Esophagus muscularis mucosa (tissue), 4 donors: ENCODE measurements at regions not wholly inside any gene's neighbourhood (a gene's known extent, or its start where the extent isn't known, plus 50 kb on each side); places are given as distances from the start of the nearest gene placed in this dataset.

ENCODE experiments used
- DNase-seq: peaks from one replicate; pipeline ENCODE4 v3.0.0-alpha.2; 2017; ENCODE audit errors: extremely low spot score
- H3K27ac ChIP-seq, 4 donors: fragments of 200-600 bp; sonication (generic); replicated peaks in 1 of 4; 1 replicate in 3 of 4; 2 replicates in 1 of 4; pipeline ENCODE4 v1.5.1; 2016 to 2019; ENCODE audit warnings: mild to moderate bottlenecking in 1 of 4
- H3K27me3 ChIP-seq, 4 donors: fragments of 200-600 bp; sonication (generic); one replicate each; pipeline versions ENCODE4 v1.5.1 to v1.6.0; 2016 to 2019
- H3K36me3 ChIP-seq, 4 donors: fragments of 200-600 bp; sonication (generic); one replicate each; pipeline ENCODE4 v1.5.1; 2016 to 2019
- H3K4me1 ChIP-seq, 4 donors: fragments of 200-600 bp; sonication (generic); one replicate each; pipeline ENCODE4 v1.5.1; 2016 to 2019
- H3K4me3 ChIP-seq, 4 donors: fragments of 200-600 bp; sonication (generic); 1 replicate in 2 of 4; 2 replicates in 2 of 4; pipeline ENCODE4 v1.5.1; 2016 to 2019; ENCODE audit warnings: mild to moderate bottlenecking in 4 of 4, moderate library complexity in 1 of 4
- H3K9me3 ChIP-seq, 4 donors: fragments of 200-600 bp; sonication (generic); 1 replicate in 3 of 4; 2 replicates in 1 of 4; pipeline ENCODE4 v1.5.1; 2016 to 2019
- EP300 ChIP-seq: sonication (generic); formaldehyde crosslinking; IDR thresholded peaks from one replicate; pipeline ENCODE4 v1.6.1; 2017; ENCODE audit warnings: antibody characterized with exemption
- POLR2A ChIP-seq: fragments of 450-650 bp; IDR thresholded peaks from one replicate; pipeline ENCODE4 v1.6.1; 2017; ENCODE audit warnings: antibody characterized with exemption, moderate library complexity, mild to moderate bottlenecking, low read depth
- POLR2AphosphoS5 ChIP-seq, 2 donors: sonication (generic); formaldehyde crosslinking; IDR thresholded peaks; one replicate each; pipeline ENCODE4 v1.6.1; 2017; ENCODE audit warnings: antibody characterized with exemption in 2 of 2
- WGBS: methylation state at CpG from one replicate; pipeline ENCODE4 v1.1.5; 2018; 5-methylcytosine and 5-hydroxymethylcytosine counted together
- intact Hi-C: fragments of 100-400 bp; cut with DNase I; formaldehyde crosslinking; loops from one replicate; pipeline ENCODE4 v1.15.1; 2023
- TF ChIP-seq, protein P1 (sequence below), 3 experiments: fragments of 200-600 bp in 2 of 3; fragments of 450-650 bp in 1 of 3; sonication (generic) in 2 of 3; IDR thresholded peaks; one replicate each; pipeline ENCODE4 v1.5.1; 2017 to 2019; ENCODE audit warnings: antibody characterized with exemption in 3 of 3, mild to moderate bottlenecking in 2 of 3, moderate library complexity in 1 of 3

DNA sequence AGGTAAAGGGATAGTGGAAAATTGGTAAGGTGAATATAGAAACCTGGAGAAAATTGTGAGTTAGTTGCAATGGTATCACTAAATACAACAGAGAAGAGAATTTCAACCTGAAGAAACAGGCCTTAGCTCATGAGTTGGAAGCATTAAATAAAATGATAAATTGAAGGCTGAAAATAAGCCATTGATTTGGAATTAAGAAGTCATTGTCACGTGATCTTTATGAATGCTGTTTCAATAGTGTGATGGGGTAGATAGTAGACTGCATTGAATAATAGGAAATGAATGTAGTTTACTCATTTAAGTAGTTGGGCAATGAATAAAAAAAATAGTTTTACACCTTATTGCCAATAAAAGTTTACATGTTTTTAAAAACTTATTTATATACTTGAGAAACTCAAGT lies 88.5 kb upstream of the ADGRB3 start:
- Histone ChIP-seq H3K36me3 (no peaks in the 10 kb centered on the region), H3K4me3 (no peak overlapping the region), H3K9me3 (no peaks in the 10 kb centered on the region), H3K27ac (no peak overlapping the region), H3K4me1 (no peaks in the 10 kb centered on the region), H3K27me3 (no peaks in the 10 kb centered on the region)
- TF ChIP-seq EP300 (no peak), POLR2AphosphoS5 (IDR thresholded peaks at IDR 0.05) (no peak), POLR2A (no peak)
- TF ChIP-seq, protein P1, sequence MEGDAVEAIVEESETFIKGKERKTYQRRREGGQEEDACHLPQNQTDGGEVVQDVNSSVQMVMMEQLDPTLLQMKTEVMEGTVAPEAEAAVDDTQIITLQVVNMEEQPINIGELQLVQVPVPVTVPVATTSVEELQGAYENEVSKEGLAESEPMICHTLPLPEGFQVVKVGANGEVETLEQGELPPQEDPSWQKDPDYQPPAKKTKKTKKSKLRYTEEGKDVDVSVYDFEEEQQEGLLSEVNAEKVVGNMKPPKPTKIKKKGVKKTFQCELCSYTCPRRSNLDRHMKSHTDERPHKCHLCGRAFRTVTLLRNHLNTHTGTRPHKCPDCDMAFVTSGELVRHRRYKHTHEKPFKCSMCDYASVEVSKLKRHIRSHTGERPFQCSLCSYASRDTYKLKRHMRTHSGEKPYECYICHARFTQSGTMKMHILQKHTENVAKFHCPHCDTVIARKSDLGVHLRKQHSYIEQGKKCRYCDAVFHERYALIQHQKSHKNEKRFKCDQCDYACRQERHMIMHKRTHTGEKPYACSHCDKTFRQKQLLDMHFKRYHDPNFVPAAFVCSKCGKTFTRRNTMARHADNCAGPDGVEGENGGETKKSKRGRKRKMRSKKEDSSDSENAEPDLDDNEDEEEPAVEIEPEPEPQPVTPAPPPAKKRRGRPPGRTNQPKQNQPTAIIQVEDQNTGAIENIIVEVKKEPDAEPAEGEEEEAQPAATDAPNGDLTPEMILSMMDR (IDR thresholded peaks at IDR 0.05), result no peak
- no peak for DNase-seq
- intact Hi-C loops, result no loop called here
- WGBS, result 66% methylated on average over 1 of the region's 1 CpG

DNA sequence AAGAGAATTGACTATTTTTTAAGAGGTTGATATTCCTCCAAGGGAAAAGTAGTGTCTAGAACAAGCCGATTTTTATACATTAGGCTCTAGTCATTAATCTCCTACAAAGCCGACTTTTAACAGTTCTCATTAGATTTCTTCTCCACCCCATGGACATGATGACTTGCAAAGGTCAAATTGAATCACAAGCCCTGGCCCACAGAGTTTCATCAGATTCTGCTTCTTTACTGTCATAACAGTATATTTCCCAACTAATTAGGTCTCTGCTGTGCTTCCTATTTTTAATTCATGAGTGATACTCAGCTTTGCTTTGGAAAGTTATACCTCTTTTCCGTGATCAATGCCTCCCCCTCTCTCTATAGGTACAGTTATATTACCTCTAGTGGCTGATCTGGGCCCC lies 90.6 kb upstream of the ADGRB3 start:
- H3K9me3 ChIP-seq, result no peaks in the 10 kb centered on the region
- H3K36me3 ChIP-seq, result no peaks in the 10 kb centered on the region
- H3K27ac ChIP-seq, result no peak overlapping the region
- H3K27me3 ChIP-seq, result no peaks in the 10 kb centered on the region
- WGBS, result 53% methylated on average over 3 of the region's 3 CpGs
- no peak for DNase-seq
- TF ChIP-seq EP300 (no peak), POLR2AphosphoS5 (IDR thresholded peaks at IDR 0.05) (no peak), POLR2A (no peak)
- TF ChIP-seq, protein P1 (IDR thresholded peaks at IDR 0.05), result no peak
- H3K4me3 ChIP-seq, result no peak overlapping the region
- intact Hi-C loops, result no loop called here
- no peaks in the 10 kb centered on the region for H3K4me1 ChIP-seq

DNA sequence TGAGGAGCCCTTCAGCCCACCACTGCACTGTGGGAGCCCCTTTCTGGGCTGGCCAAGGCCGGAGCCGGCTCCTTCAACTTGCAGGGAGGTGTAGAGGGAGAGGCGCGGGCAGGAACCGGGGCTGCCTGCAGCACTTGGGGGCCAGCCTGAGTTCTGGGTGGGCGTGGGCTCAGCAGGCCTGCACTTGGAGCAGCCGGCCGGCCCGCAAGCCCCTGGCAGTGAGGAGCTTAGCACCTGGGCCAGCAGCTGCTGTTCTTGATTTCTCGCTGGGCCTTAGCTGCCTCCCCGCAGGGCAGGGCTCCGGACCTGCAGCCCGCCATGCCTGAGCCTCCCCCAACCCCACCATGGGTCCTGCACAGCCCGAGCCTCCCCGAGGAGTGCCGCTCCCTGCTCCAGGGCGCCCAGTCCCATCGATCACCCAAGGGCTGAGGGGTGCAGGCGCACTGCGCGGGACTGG lies 101.7 kb upstream of the ADGRB3 start:
- Histone ChIP-seq H3K4me1 (no peaks in the 10 kb centered on the region), H3K9me3 (no peaks in the 10 kb centered on the region), H3K36me3 (no peaks in the 10 kb centered on the region), H3K4me3 (no peak overlapping the region), H3K27me3 (no peaks in the 10 kb centered on the region), H3K27ac (no peak overlapping the region)
- WGBS, result 100% methylated on average over 5 of the region's 21 CpGs
- TF ChIP-seq EP300, result no peak
- TF ChIP-seq, protein P1 (IDR thresholded peaks at IDR 0.05), result no peak
- no peak for TF ChIP-seq POLR2A
- TF ChIP-seq POLR2AphosphoS5 (IDR thresholded peaks at IDR 0.05), result no peak
- intact Hi-C loops, result loop anchor here (2.0 kb wide), 1 partner anchor 15 kb away; no protein-coding TSS in a partner anchor
- DNase-seq, result no peak

DNA sequence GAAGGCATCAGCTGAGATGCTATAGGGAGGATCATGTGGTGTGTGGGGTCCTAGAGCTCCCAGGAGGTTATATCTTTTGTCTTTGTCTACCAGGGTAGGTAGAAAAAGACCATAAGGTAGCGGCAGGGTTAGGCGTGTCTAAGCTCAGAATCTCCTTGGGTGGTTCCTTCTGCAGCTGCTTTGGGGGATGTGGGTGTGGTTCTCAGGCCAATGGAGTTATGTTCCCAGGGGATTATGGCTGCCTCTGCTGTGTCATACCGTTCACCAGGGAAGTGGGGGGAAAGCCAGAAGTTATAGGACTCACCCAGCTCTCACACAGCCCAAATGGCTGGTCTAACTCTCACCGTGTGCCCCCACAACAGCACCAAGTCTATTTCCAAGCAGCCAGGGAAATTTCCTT lies 107.4 kb upstream of the ADGRB3 start:
- no peak for TF ChIP-seq POLR2A
- TF ChIP-seq, protein P1 (IDR thresholded peaks at IDR 0.05), result no peak
- TF ChIP-seq POLR2AphosphoS5 (IDR thresholded peaks at IDR 0.05), result no peak
- TF ChIP-seq EP300, result no peak
- no peaks in the 10 kb centered on the region for H3K4me1 ChIP-seq
- no peaks in the 10 kb centered on the region for H3K9me3 ChIP-seq
- H3K36me3 ChIP-seq, result no peaks in the 10 kb centered on the region
- no peaks in the 10 kb centered on the region for H3K27me3 ChIP-seq
- WGBS, result 92% methylated on average over 4 of the region's 4 CpGs
- intact Hi-C loops, result no loop called here
- no peak overlapping the region for H3K4me3 ChIP-seq
- no peak overlapping the region for H3K27ac ChIP-seq
- no peak for DNase-seq

DNA sequence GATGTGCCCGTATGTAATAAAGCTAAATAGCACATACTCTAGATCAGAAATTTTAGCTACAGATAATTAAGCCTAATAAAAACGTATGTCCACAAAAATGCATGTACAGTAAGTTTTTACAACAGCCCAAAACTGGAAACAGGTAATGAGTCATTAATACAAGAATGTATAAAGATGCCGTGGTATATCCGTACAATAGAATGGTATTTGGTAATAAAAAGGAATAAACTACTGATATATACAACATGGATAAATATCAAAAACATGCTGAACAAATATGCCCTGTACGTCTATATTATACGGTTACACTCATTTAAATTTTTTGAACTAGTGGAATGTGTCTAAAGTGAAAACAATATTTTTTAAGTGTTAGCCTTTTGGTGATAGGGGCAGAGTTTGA lies 128.2 kb upstream of the ADGRB3 start:
- 82% methylated on average over 6 of the region's 6 CpGs for WGBS
- no peaks in the 10 kb centered on the region for H3K36me3 ChIP-seq
- H3K4me3 ChIP-seq, result no peak overlapping the region
- H3K27ac ChIP-seq, result no peak overlapping the region
- intact Hi-C loops, result no loop called here
- no peaks in the 10 kb centered on the region for H3K4me1 ChIP-seq
- no peaks in the 10 kb centered on the region for H3K9me3 ChIP-seq
- H3K27me3 ChIP-seq, result no peaks in the 10 kb centered on the region
- no peak for DNase-seq
- TF ChIP-seq POLR2AphosphoS5 (IDR thresholded peaks at IDR 0.05) (no peak), EP300 (no peak), POLR2A (no peak)
- TF ChIP-seq, protein P1 (IDR thresholded peaks at IDR 0.05), result no peak
